GM21526 (cell line): ENCODE measurements at regions not wholly inside any gene's neighbourhood (a gene's known extent, or its start where the extent isn't known, plus 50 kb on each side); places are given as distances from the start of the nearest gene placed in this dataset.
"Not testable (repeated sequence)": the region's sequence is repeated elsewhere in the genome, so short reads cannot be mapped to it uniquely, and the experiment has no call there.

Source experiments
- ATAC-seq: cut with Tn5 transposase; IDR thresholded peaks from one replicate; pipeline ENCODE4 v1.9.1; 2021; ENCODE audit warnings: moderate library complexity; ENCODE audit not compliant: unreplicated experiment, low FRiP score

DNA sequence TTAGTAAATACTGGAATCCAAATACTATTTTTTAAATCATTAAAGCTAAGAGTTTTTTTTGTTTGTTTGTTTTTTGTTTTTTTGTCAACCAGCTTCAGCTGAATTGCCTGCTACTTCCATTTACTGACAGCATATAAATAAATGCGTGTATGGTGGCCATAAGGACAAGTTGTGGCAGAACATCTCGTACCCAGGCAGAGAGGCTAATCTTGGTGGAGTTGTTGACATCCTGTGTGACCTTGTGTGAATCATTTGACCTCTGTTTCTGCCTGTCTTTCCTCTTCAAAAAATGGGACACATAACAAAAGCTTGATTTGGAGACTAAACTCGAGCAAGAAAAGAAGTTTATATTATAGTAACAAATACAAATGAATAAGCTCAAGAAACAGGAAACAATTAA, 734.2 kb downstream of the MCTP2 start:
- ATAC-seq: no peak

DNA sequence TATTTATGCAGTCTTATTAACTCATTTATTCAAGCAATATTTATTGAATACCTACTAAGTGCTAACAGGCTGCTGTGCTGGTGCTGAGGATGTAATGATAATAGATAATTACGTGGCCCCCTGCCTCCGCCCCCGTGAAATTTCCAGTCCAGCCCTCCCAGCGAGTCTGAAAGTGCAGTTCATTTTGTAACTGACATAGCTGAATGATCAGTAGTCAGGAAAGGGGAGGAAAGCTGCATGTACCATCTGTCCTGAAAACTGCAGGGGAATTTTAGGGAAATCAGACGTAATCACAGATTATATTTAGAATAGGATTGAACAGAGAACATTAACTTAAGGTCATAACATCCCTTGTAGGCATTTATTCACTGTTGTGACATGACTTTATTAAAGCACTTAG, 736.8 kb downstream of the MCTP2 start:
- no peak for ATAC-seq

DNA sequence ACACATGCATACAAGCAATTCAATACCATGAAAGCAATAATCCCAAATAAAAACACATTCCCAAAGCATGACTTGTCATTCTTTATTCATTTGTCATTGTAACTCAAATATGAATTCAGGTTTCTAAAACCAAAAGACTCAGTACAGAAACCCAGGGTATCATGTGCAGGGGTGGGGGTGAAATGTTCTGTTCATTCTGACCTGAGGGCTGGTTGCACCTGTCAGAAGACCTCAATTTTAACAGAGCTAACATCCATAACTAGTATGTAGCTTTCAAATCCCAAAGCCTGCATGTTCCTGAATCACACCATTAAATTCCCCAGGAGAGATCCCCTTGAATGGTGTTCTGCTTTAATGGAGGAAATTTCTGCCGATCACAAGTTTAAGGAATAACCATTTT, 738.7 kb downstream of the MCTP2 start:
- no peak for ATAC-seq

DNA sequence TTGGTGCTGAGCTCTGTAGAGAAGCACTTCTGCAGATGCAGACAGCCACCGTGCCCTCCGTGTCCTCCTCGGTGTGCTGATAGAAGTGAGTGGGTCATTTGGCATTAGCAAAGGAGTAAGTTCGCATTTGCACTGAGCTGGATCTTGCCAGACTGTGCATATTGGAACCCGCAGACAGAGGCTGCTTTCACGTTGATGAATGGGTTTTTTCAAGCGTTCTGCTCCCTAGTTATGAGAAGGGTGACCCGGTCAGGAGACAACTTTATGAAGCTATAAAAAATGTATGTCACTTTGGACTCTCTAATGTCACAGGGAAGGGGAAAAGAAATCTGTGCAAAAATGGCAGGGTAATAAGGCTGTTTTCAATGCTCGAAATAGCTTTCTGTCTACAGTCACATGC, 739.4 kb downstream of the MCTP2 start:
- no peak for ATAC-seq

DNA sequence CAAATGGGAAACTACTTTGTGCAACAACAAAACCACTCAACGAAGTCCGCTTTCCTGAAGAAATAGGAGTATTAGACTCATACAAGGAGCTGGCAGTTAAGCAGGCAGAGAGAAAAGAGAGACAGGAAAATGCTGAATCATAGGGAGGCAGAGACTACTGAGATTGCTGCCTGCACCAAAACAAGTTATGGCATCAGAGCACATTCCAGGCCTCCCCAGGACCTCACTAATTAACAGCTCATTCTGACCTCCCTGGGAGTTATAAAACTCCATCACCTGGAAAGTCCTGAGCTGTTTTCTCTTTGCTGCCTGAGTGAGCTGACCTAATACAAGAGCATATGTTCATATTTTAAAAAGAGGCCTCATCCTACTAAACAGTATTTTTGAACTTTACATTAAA, 741.0 kb downstream of the MCTP2 start:
- ATAC-seq: no peak

DNA sequence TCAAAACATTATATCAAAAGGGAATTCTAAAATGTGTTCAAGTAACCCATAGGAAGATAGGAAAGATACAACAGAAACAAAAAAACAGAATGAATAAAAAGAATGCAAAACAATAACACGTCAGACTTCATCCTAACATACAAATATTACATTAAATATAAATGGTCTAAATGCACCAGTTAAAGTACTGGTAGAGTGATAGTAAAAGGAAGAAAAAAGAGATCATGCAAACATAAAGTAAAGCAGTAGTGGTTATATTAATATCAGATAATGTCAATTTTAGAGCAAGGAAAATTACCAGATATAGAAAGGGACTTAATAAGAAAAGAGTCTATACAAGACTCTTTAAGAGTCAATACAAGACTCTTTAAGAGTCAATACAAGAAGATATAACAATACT, 755.7 kb downstream of the MCTP2 start:
- no peak for ATAC-seq

DNA sequence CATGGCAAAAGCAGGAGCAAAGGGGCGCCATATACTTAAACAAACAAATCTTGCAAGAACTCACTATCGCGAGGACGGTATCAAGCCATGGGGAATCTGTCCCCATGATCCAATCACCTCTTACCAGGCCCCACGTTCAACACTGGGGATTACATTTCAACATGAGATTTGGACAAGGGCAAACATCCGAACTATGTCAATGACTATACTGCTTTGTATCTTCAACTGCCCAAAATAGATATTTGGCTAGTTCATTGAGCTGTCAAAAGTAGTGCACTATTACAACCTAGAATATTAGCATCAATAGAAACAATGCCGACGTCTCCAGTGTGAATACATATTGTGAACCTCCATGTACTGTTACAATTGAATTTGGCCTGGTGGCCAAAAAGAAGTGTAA, 760.4 kb downstream of the MCTP2 start:
- no peak for ATAC-seq

DNA sequence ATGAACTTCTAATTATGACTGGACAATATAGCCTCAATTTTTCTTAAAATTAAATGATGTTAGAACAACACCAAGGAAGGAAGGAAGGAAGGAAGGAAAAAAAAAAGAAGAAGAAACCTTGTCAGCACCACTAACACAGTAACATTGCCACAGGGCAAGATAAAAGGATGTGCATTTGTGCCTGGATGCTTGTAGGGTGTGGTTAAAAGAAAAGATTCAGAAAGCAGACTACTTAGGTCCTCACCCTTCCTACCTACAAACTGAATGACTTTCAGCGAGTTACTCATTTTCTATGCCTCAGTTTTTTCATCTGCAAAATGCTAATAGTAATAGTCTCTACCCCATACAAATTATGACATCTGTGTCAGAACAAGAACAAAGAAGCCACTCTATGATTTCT, 778.3 kb downstream of the MCTP2 start:
- ATAC-seq: no peak

DNA sequence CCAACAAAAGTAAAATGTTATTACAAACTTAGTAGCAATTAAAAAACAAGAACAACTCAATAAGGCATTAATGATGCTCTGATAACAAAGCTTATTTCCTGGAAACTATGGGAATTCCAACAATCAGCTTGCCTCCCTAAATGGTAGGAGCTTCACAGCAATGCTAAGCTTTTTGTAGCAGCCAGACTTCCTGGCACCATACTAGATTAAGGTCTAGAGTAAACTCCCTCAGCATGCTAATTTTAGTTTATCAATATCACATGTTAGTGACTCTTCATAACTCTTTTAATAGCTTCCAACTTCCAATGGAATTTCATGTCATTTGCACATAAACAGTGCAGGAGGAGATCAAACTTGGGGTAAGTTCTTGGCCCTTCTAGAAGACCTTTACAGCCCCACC, 782.0 kb downstream of the MCTP2 start:
- no peak for ATAC-seq

DNA sequence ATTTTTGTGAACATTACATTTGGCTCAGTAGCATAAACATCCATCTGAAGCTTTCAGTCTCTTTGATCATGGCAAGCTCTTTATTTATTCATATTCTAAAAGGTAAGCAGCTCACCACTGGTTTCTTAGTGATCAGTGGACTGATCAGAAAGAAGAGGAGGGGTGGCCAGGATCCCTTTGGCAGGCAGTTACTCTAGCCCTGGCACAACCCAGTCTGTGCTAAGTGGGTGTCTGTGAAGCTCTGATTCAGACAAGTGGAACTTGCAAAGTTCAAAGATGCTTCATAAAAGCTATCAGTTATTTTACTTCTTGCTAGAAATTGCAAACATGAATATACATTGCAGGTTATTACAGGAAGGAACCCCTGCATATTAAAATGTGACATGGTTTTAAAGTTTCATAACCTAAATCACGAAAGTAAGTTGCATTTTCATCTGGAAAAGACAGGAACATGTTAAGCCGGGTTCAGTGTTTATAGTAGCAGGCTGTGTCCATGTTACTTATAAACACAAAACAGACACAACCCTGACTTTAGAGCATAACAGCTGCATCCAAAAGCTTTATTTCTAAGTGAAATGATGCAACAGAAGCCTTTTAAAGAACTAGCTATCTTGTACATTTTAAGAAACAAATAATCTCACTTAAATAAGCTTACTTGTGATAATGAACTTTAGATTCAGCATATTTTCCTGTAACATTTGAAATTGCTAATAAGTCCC, 785.3 kb downstream of the MCTP2 start:
- no peak for ATAC-seq

DNA sequence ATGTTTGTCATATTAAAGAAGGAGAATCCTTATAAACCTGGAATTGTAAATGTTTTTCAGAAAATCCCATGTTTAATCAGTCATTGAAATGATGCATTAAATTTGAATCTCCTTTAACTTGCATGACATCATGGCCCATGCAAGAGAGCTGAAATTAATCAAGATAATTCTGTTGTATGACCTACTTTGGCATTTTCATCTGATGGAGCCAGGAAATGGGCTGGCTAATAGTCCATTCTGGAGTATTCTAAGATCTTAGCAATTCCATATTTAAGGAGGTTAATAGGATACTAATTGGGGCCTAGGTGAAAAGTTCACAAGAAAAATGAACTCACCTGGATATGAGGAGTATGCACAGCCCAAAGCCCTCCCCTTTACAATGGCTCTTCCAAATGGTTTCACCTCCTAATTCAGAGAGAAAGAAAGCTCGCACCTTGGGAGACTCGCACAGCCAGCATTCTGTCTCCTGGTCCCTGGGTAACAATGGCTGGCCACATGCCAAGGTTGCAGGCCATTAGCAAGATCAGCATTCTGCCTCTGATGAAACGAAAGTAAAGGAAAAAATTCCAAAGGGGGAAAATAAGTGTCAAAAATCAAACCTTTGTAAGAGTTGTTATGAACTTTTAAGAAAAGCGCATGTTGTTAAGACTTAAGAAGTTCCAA, 786.4 kb downstream of the MCTP2 start:
- ATAC-seq: no peak

DNA sequence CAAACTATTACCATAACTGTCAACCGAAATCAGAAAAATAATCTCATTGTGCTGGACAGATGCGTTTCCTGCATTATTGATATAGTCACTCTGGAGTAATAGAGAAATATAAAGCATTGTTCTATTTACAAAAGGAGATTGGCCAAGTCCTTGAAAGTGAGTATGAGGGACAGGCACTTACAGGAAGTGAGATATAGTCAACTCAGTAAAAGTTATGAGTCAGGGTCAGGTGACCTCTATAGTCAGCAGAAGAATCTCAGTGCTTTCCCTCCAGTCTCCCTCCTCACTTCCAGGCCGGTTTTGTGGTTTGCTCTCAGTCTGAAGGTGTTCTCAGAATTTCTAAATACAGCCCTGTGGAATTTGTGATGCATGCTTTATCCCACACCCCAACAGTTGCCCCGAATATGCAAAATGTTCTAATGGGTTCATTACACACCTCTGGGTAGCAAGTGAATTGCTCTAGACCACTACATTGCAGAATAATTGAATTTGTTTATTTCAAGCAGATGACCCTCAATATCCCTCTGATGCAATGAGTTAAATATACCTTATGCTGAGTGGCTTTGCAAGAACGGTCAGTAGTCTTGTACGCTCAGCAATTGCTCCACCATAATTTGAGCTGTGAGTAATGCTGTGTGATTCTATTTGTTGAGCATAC, 787.7 kb downstream of the MCTP2 start:
- no peak for ATAC-seq

DNA sequence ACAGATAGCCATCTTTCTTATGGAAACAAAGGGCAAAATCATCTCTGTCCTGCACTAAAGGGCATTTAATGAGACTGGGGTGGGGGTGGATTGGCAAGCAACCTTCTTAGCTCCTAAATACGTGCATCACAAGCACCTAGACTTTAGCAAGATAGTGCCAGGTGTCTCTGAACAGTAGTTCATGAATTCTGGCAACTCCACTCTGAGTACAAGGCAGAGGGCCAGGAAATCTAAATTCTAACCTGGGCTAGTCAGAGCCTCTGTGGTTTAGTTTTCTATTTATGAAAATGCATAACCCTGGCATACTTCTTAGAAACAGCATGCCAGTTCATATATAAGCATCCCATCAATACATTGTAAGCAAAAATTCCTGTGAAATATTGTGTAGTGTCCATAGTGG, 788.5 kb downstream of the MCTP2 start:
- no peak for ATAC-seq

DNA sequence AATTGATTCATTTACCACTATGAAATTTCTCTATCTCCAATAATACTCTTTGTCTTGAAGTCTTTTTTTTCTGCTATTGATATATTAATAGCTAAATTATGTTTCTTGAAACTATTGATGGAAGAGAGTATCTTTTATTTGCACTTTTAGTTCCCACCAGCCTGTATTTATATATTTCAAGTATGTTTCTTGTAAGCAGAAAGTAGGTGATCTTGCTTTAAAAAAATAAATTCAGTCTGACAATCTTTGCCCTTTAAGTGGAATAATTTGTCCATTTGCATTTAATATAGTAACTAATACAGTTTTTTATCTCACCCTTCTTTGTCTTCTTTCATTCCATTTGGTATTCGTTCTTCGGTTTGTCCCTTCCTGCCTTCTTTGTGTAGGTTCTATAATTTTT, 790.5 kb downstream of the MCTP2 start:
- ATAC-seq: no peak

DNA sequence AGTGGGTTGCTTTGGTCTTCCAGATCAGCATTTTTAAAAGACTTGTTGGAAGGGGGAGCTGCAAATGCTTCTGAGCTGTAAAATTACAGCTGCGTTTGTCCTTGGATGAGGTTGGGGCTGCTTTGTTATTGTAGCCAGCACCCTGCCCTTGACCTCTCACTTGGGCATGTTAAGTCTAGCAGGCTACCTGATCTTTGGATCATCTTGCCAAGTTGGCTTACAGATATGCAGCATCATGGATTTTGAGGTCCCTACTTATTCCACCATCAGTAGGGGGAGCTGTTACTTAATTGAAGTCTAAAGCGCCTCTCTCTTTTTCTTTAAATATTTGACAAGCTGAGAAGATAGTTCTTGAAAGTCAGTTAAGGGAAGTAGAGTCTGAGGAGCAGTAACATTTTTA, 793.0 kb downstream of the MCTP2 start:
- ATAC-seq: no peak

DNA sequence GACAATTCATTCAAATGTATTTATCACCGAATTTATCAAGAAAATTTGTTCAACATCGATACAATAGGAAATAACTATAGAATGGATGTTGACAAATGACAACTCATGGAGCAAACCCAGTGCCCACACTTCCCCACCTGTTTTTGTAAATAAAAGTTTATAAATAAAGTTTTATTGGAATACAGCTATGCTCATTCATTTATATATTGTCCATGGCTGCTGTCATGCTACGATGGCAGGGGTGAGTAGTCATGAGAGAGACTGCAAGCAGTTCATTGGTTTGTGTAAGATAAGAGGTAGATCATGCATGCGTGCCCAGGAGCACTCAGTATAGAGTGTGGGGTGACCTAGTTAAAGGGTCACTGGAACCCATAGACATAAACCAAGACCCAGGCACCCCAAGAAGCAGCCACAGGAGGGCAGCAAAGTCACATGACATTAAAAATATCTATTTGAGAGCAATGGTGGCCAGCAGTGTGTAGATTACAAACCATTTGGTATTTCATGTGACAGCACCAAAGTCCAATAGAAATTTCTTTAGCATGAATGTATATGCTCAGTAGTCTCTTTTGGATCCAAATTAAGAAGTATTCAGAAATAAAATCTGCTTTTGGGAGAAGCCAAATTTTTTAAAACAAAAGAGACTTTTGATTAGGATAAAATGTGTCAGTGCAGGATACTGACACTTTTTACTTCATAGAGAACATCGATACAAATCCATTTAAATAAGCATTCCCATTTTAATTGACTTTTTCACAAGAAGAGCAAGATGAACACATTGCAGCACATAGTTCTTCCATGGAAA, 794.8 kb downstream of the MCTP2 start:
- ATAC-seq: no peak

DNA sequence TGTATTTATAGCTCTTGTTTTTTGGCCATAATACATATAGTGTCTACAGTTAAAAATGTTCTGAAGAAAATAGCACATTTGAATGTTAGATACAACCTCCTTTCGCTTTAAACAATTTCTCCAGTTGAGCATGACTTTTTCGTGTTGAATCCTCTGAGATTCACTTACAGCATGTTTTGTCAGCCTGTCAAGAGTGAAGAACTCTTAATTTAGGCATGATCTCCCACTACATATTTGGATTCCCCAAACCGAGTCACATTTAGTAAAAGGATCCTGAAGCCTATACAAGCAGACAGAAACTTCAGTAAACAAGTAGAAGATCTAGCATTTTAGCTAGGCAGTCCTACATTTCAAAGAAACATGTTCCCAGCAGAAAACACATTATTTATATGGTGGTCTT, 796.6 kb downstream of the MCTP2 start:
- no peak for ATAC-seq

DNA sequence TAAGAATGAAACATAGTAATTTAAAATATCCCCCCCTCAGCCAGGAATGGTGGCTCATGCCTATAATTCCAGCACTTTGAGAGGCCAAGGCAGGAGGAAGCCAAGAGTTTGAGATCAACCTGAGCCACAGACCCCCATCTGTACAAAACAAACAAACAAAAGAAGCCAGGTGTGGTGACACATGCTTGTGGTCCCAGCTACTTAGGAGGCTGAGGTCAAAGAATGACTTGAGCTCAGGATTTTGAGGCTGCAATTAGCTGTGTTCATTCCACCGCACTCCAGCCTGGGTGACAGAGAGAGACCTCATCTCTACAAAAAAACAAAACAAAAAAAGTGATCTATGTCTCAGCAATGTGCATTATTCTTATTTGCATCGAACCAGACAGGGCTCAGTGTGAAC, 800.8 kb downstream of the MCTP2 start:
- ATAC-seq: no peak

DNA sequence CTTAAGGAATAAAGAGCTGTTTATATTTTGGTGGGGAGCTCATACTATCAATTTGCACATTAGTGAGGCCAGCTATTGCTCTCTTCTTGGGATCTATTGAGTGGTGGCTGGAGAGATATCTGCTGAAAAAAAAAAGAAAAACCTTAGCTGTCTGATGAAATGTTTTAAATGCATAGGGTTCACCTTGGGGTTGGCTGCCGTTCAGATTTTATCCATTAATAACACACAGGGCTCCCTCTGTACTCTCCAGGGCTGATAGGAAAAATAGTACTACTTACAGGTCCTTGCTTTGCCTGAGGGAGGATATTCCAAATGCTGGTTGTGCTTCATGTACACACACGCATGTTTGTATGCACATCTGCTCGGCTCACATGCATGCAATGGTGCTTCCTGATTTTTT, 803.7 kb downstream of the MCTP2 start:
- no peak for ATAC-seq

DNA sequence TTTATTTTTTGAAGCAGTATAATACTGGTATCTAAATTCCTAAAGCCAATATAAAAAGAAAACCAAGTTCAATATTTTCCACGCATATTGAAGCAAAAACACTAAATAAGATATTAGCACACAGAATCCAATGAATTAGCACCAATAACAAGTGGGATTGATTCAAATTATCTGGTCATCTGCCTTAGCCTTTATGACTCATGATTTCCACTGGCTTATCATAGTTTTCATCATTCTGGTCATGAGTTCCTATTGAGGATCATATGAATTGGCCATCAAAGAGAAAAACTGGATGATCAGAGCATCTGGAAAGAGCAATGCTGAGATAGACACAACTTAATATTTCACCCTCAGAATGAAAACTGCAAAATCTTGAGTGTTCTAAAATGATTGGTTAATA, 809.9 kb downstream of the MCTP2 start:
- ATAC-seq: no peak

DNA sequence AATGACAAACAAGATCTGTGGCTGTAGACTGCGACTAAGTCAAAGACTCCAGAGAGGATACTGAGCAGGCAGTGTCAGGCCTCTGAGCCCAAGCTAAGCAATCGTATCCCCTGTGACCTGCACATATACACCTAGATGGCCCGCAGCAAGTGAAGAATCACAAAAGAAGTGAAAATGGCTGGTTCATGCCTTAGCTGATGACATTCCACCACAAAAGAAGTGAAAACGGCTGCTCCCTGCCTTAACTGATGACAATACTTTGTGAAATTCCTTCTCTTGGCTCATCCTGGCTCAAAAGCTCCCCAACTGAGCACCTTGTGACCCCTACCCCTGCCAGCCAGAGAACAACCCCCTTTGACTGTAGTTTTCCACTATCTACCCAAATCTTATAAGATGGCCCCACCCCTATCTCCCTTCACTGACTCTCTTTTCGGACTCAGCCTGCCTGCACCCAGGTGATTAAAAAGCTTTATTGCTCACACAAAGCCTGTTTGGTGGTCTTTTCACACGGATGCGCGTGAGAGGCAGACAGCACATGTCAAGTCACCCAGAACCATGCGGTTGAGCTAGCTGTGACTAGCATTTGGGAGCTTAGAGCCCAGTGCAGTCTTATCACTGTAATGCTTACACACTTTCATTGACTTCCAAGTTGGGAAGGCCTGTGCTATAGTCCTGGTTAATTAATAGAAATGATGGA, 812.0 kb downstream of the MCTP2 start:
- ATAC-seq: not testable (repeated sequence)
